Liver (tissue), 8 donors: ENCODE measurements at regions not wholly inside any gene's neighbourhood (a gene's known extent, or its start where the extent isn't known, plus 50 kb on each side); places are given as distances from the start of the nearest gene placed in this dataset.
"Not testable (repeated sequence)": the region's sequence is repeated elsewhere in the genome, so short reads cannot be mapped to it uniquely, and the experiment has no call there.

Experiments used
- DNase-seq: peaks from one replicate; pipeline ENCODE4 v3.0.0-alpha.2; 2017; ENCODE audit warnings: low spot score
- H3K27ac ChIP-seq, 2 donors: one replicate each; pipeline ENCODE4 v1.7.0; 2013; ENCODE audit warnings: inconsistent platforms in 2 of 2, low read length in 2 of 2, control low read depth in 1 of 2, low read depth in 1 of 2, mild to moderate bottlenecking in 1 of 2
- H3K27me3 ChIP-seq, 4 donors: one replicate each; pipeline versions ENCODE4 v1.6.1 to v1.7.0; 2013; ENCODE audit warnings: low read length in 3 of 4, inconsistent platforms in 1 of 4, mild to moderate bottlenecking in 1 of 4, moderate library complexity in 1 of 4; ENCODE audit not compliant: control insufficient read depth in 4 of 4, insufficient read depth in 4 of 4
- H3K36me3 ChIP-seq, 4 donors: one replicate each; pipeline versions ENCODE4 v1.6.1 to v1.7.0; 2013; ENCODE audit warnings: low read length in 3 of 4, mild to moderate bottlenecking in 3 of 4, low read depth in 1 of 4, moderate library complexity in 1 of 4; ENCODE audit not compliant: control insufficient read depth in 4 of 4, insufficient read depth in 3 of 4
- H3K4me1 ChIP-seq, 4 donors: one replicate each; pipeline versions ENCODE4 v1.6.1 to v1.7.0; 2013; ENCODE audit warnings: low read length in 3 of 4, mild to moderate bottlenecking in 3 of 4, moderate library complexity in 1 of 4; ENCODE audit not compliant: control insufficient read depth in 4 of 4, insufficient read depth in 4 of 4
- H3K4me3 ChIP-seq, 3 donors: one replicate each; pipeline versions ENCODE4 v1.6.1 to v1.7.0; 2013; ENCODE audit warnings: low read length in 3 of 3, control low read depth in 1 of 3, low read depth in 1 of 3, mild to moderate bottlenecking in 1 of 3
- H3K9ac ChIP-seq, 2 donors: one replicate each; pipeline ENCODE4 v1.7.0; 2013; ENCODE audit warnings: low read length in 2 of 2, mild to moderate bottlenecking in 2 of 2, moderate library complexity in 2 of 2, control low read depth in 1 of 2, low read depth in 1 of 2
- H3K9me3 ChIP-seq, 4 donors: one replicate each; pipeline versions ENCODE4 v1.6.1 to v1.7.0; 2013; ENCODE audit warnings: low read length in 3 of 4; ENCODE audit not compliant: control insufficient read depth in 4 of 4
- ATF3 ChIP-seq: IDR thresholded peaks from 2 replicates; pipeline ENCODE4 v1.6.1; 2016; ENCODE audit warnings: antibody characterized with exemption
- CTCF ChIP-seq: fragments of 150-350 bp; IDR thresholded peaks from 2 replicates; pipeline ENCODE4 v1.5.1; 2017; ENCODE audit warnings: improper control_type of control experiment, low read depth, low read length; ENCODE audit not compliant: missing input control
- EGR1 ChIP-seq, 2 donors: IDR thresholded peaks; 2 replicates each; pipeline ENCODE4 v1.6.1; 2016 to 2018; ENCODE audit warnings: antibody characterized with exemption in 2 of 2, low read depth in 2 of 2
- FOXA1 ChIP-seq: IDR thresholded peaks from 2 replicates; pipeline ENCODE4 v1.6.1; 2016; ENCODE audit warnings: antibody characterized with exemption
- FOXA2 ChIP-seq: IDR thresholded peaks from 2 replicates; pipeline ENCODE4 v1.6.1; 2016; ENCODE audit warnings: antibody characterized with exemption
- GABPA ChIP-seq, 2 donors: IDR thresholded peaks in 1 of 2; conservative IDR thresholded peaks in 1 of 2; 2 replicates each; pipeline ENCODE4 v1.6.1; 2016; ENCODE audit warnings: antibody characterized with exemption in 2 of 2, mild to moderate bottlenecking in 1 of 2, moderate library complexity in 1 of 2
- HNF4A ChIP-seq, 2 donors: conservative IDR thresholded peaks; 2 replicates each; pipeline ENCODE4 v1.6.1; 2016; ENCODE audit warnings: antibody characterized with exemption in 2 of 2, mild to moderate bottlenecking in 2 of 2
- HNF4G ChIP-seq: IDR thresholded peaks from 2 replicates; pipeline ENCODE4 v1.6.1; 2016; ENCODE audit warnings: antibody characterized with exemption
- JUND ChIP-seq, 2 donors: IDR thresholded peaks; 2 replicates each; pipeline ENCODE4 v1.6.1; 2016; ENCODE audit warnings: antibody characterized with exemption in 2 of 2
- NR2F2 ChIP-seq: IDR thresholded peaks from 2 replicates; pipeline ENCODE4 v1.6.1; 2016; ENCODE audit warnings: antibody characterized with exemption
- SP1 ChIP-seq: IDR thresholded peaks from 2 replicates; pipeline ENCODE4 v1.6.1; 2018; ENCODE audit warnings: antibody characterized with exemption, mild to moderate bottlenecking
- TAF1 ChIP-seq: conservative IDR thresholded peaks from 2 replicates; pipeline ENCODE4 v1.6.1; 2016; ENCODE audit warnings: antibody characterized with exemption, mild to moderate bottlenecking
- YY1 ChIP-seq: IDR thresholded peaks from 2 replicates; pipeline ENCODE4 v1.6.1; 2016; ENCODE audit warnings: antibody characterized with exemption, mild to moderate bottlenecking
- WGBS: extraction: QIAGEN DNeasy Blood & Tissue Kit; methylation state at CpG from one replicate; pipeline ENCODE4 v1.1.7; 2013; 5-methylcytosine and 5-hydroxymethylcytosine counted together
- TF ChIP-seq, protein P1 (sequence below): IDR thresholded peaks from 2 replicates; pipeline ENCODE4 v1.6.1; 2016; ENCODE audit warnings: antibody characterized with exemption
- donor health status: healthy.
- donor health status: healthy.
- donor health status: healthy.
- donor health status: healthy.
- donor health status: healthy.

GRCh38 chr11:119583585-119583984 is 145.4 kb downstream of the NECTIN1 start (continued):
- no peak for TF ChIP-seq CTCF

- H3K9ac ChIP-seq, H3K4me3 ChIP-seq, DNase-seq, H3K36me3 ChIP-seq, H3K9me3 ChIP-seq, H3K27me3 ChIP-seq, H3K27ac ChIP-seq: not testable (repeated sequence)
- WGBS, result 79% methylated on average over 3 of the region's 3 CpGs
- peaks cover 0 to 11% (median 8%) of the 10 kb centered on the region in 4 donors for H3K4me1 ChIP-seq
Observed at GRCh38 chr11:119581396-119581795, 147.6 kb downstream of the NECTIN1 start.

- Histone ChIP-seq H3K4me1 (peaks cover 0 to 11% (median 8%) of the 10 kb centered on the region in 4 donors), H3K9me3 (peaks cover 0 to 3% (median 0%) of the 10 kb centered on the region in 4 donors), H3K36me3 (no peaks in the 10 kb centered on the region), H3K27me3 (peaks cover 0 to 5% (median 0%) of the 10 kb centered on the region in 4 donors), H3K27ac (no peak overlapping the region), H3K4me3 (no peak overlapping the region), H3K9ac (no peak overlapping the region)
- no peak for TF ChIP-seq ATF3
- no peak for TF ChIP-seq HNF4A (conservative IDR thresholded peaks at IDR 0.05)
- WGBS, result 86% methylated on average over 1 of the region's 1 CpG
- DNase-seq, result no peak
Observed at GRCh38 chr11:119580751-119581150, 148.2 kb downstream of the NECTIN1 start.

GRCh38 chr11:119580081-119580480 is 148.9 kb downstream of the NECTIN1 start:
- no peaks in the 10 kb centered on the region for H3K36me3 ChIP-seq
- H3K4me3 ChIP-seq, result no peak overlapping the region
- TF ChIP-seq EGR1 (IDR thresholded peaks at IDR 0.05; ENCODE audit: low read depth in 2 of 2), result no peak
- TF ChIP-seq, protein P1, sequence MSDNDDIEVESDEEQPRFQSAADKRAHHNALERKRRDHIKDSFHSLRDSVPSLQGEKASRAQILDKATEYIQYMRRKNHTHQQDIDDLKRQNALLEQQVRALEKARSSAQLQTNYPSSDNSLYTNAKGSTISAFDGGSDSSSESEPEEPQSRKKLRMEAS, result no peak
- no peak for TF ChIP-seq FOXA2
- no peak for TF ChIP-seq NR2F2
- TF ChIP-seq HNF4A (conservative IDR thresholded peaks at IDR 0.05), result no peak
- no peak for TF ChIP-seq SP1
- no peak for TF ChIP-seq GABPA (IDR thresholded peaks at IDR 0.05 in 1 of 2, conservative IDR thresholded peaks at IDR 0.05 in 1 of 2)
- no peak for TF ChIP-seq TAF1
- no peak for TF ChIP-seq YY1
- TF ChIP-seq HNF4G, result no peak
- no peak for TF ChIP-seq JUND (IDR thresholded peaks at IDR 0.05)
- TF ChIP-seq FOXA1, result no peak
- peaks cover 0 to 3% (median 0%) of the 10 kb centered on the region in 4 donors for H3K9me3 ChIP-seq
- peaks cover 0 to 5% (median 0%) of the 10 kb centered on the region in 4 donors for H3K27me3 ChIP-seq
- 84% methylated on average over 3 of the region's 3 CpGs for WGBS
- H3K4me1 ChIP-seq, result peaks cover 0 to 9% (median 6%) of the 10 kb centered on the region in 4 donors
- H3K9ac ChIP-seq, result no peak overlapping the region
- no peak overlapping the region for H3K27ac ChIP-seq
- no peak for DNase-seq
